H1 (cell line): ENCODE measurements at regions not wholly inside any gene's neighbourhood (a gene's known extent, or its start where the extent isn't known, plus 50 kb on each side); places are given as distances from the start of the nearest gene placed in this dataset.

Experiments used
- CTCF ChIA-PET: fragments of 300-600 bp; sonication (Branson Sonifier 250); formaldehyde crosslinking; loops from one replicate; lab custom pipeline; 2021; ENCODE audit not compliant: partially characterized antibody; lab: Charles Lee
- POLR2A ChIA-PET: fragments of 300-600 bp; sonication (Branson Sonifier 250); formaldehyde crosslinking; loops from one replicate; lab custom pipeline; 2021; ENCODE audit warnings: inconsistent platforms; ENCODE audit not compliant: partially characterized antibody; lab: Charles Lee
- DNase-seq, 2 experiments: peaks; one replicate each; pipeline versions ENCODE4 v3.0.0 to v3.0.0-alpha.2; 2010 to 2022; ENCODE audit warnings: low spot score in 2 of 2, low read depth in 1 of 2, mixed read lengths in 1 of 2
- FAIRE-seq: peaks from 2 replicates; lab custom pipeline; 2011; peaks lifted over from hg19 to GRCh38; lab: Jason Lieb, UNC
- H2AFZ ChIP-seq: 2 replicates; pipeline ENCODE4 v1.8.1; 2012; ENCODE audit warnings: low read length, inconsistent platforms
- H2AK5ac ChIP-seq: 2 replicates; pipeline ENCODE4 v1.6.1; 2013; ENCODE audit warnings: low read depth, low read length
- H2BK120ac ChIP-seq: replicated peaks from 2 replicates; pipeline ENCODE3; 2013; ENCODE audit warnings: low read depth, low read length, inconsistent platforms
- H2BK12ac ChIP-seq: 2 replicates; pipeline ENCODE4 v1.6.1; 2013; ENCODE audit warnings: low read depth, low read length
- H2BK15ac ChIP-seq: 2 replicates; pipeline ENCODE4 v1.6.1; 2013; ENCODE audit warnings: low read length
- H2BK20ac ChIP-seq: 2 replicates; pipeline ENCODE4 v1.6.1; 2013; ENCODE audit warnings: low read length
- H2BK5ac ChIP-seq: 2 replicates; pipeline ENCODE4 v1.6.1; 2013; ENCODE audit warnings: low read depth, low read length
- H3K14ac ChIP-seq: 2 replicates; pipeline ENCODE4 v1.6.1; 2013; ENCODE audit warnings: inconsistent platforms; ENCODE audit not compliant: insufficient read length
- H3K18ac ChIP-seq: 2 replicates; pipeline ENCODE4 v1.6.1; 2013; ENCODE audit warnings: low read length; ENCODE audit errors: extremely low read depth
- H3K23ac ChIP-seq: 2 replicates; pipeline ENCODE4 v1.6.1; 2013; ENCODE audit warnings: inconsistent platforms; ENCODE audit not compliant: insufficient read length
- H3K23me2 ChIP-seq: 2 replicates; pipeline ENCODE4 v1.6.1; 2013; ENCODE audit warnings: low read depth, low read length
- H3K27ac ChIP-seq: 2 replicates; pipeline ENCODE4 v1.6.1; 2011; ENCODE audit warnings: low read depth, low read length, inconsistent platforms
- H3K27me3 ChIP-seq, 4 experiments: replicated peaks in 1 of 4; 1 replicate in 1 of 4; 2 replicates in 3 of 4; pipeline versions ENCODE4 v1.6.1 to v1.8.1; 2011 to 2013; ENCODE audit warnings: low read length in 3 of 4, mild to moderate bottlenecking in 3 of 4, inconsistent platforms in 2 of 4, mixed read lengths in 2 of 4, moderate library complexity in 1 of 4; ENCODE audit not compliant: control insufficient read depth in 3 of 4, insufficient read depth in 3 of 4; ENCODE audit errors: extremely low read depth in 1 of 4
- H3K36me3 ChIP-seq, 4 experiments: 2 replicates each; pipeline versions ENCODE4 v1.6.1 to v1.8.1; 2011 to 2013; ENCODE audit warnings: mild to moderate bottlenecking in 4 of 4, low read length in 3 of 4, moderate library complexity in 2 of 4, control low read depth in 1 of 4, inconsistent platforms in 1 of 4; ENCODE audit not compliant: insufficient read depth in 4 of 4, control insufficient read depth in 2 of 4
- H3K4ac ChIP-seq: replicated peaks from 2 replicates; pipeline ENCODE3; 2013; ENCODE audit warnings: low read length, low read depth, mixed read lengths, inconsistent platforms; ENCODE audit not compliant: insufficient read length
- H3K4me1 ChIP-seq, 4 experiments: replicated peaks in 1 of 4; 1 replicate in 1 of 4; 2 replicates in 3 of 4; pipeline versions ENCODE4 v1.6.1 to v1.8.1; 2011 to 2013; ENCODE audit warnings: low read length in 3 of 4, inconsistent platforms in 2 of 4, mixed read lengths in 1 of 4; ENCODE audit not compliant: insufficient read depth in 4 of 4, control insufficient read depth in 3 of 4
- H3K4me2 ChIP-seq, 2 experiments: 2 replicates each; pipeline versions ENCODE4 v1.6.1 to v1.8.1; 2011 to 2013; ENCODE audit warnings: low read depth in 2 of 2, low read length in 2 of 2, control low read depth in 1 of 2, inconsistent platforms in 1 of 2, mild to moderate bottlenecking in 1 of 2; ENCODE audit not compliant: insufficient read depth in 1 of 2
- H3K4me3 ChIP-seq, 4 experiments: fragments of 200-600, 300-600 bp in 1 of 4; sonication (generic), shearing (Covaris generic), sonication (Bioruptor Twin) in 1 of 4; 2 replicates each; pipeline versions ENCODE4 v1.5.1 to v1.8.1; 2011 to 2016; ENCODE audit warnings: low read length in 4 of 4, low read depth in 3 of 4, control low read depth in 2 of 4, inconsistent platforms in 2 of 4, mild to moderate bottlenecking in 2 of 4, mixed read lengths in 1 of 4, moderate library complexity in 1 of 4; ENCODE audit not compliant: insufficient read depth in 2 of 4; ENCODE audit errors: extremely low read depth in 1 of 4
- H3K56ac ChIP-seq: replicated peaks from 2 replicates; pipeline ENCODE3; 2013; ENCODE audit warnings: low read depth, mild to moderate bottlenecking, mixed read lengths, low read length, inconsistent platforms; ENCODE audit not compliant: insufficient read length
- H3K79me1 ChIP-seq: 2 replicates; pipeline ENCODE4 v1.6.1; 2013; ENCODE audit warnings: low read depth, low read length, control low read depth
- H3K79me2 ChIP-seq, 2 experiments: 2 replicates each; pipeline versions ENCODE4 v1.6.1 to v1.8.1; 2012 to 2013; ENCODE audit warnings: low read length in 2 of 2, mild to moderate bottlenecking in 2 of 2, inconsistent platforms in 1 of 2; ENCODE audit not compliant: insufficient read depth in 2 of 2, control insufficient read depth in 1 of 2
- H3K9ac ChIP-seq, 4 experiments: replicated peaks in 1 of 4; 1 replicate in 1 of 4; 2 replicates in 3 of 4; pipeline versions ENCODE4 v1.6.1 to v1.8.1; 2011 to 2013; ENCODE audit warnings: low read depth in 3 of 4, low read length in 3 of 4, control low read depth in 2 of 4, mild to moderate bottlenecking in 2 of 4, moderate library complexity in 2 of 4, inconsistent platforms in 1 of 4; ENCODE audit errors: extremely low read depth in 1 of 4
- H3K9me3 ChIP-seq, 2 experiments: 2 replicates each; pipeline versions ENCODE4 v1.6.1 to v1.8.1; 2012 to 2013; ENCODE audit warnings: mild to moderate bottlenecking in 2 of 2, moderate library complexity in 2 of 2, control low read depth in 1 of 2, inconsistent platforms in 1 of 2, low read depth in 1 of 2, low read length in 1 of 2, mixed read lengths in 1 of 2; ENCODE audit not compliant: insufficient read depth in 2 of 2
- H4K20me1 ChIP-seq, 2 experiments: replicated peaks in 1 of 2; 2 replicates each; pipeline versions ENCODE3 to v1.8.1; 2011 to 2013; ENCODE audit warnings: inconsistent platforms in 2 of 2, low read length in 2 of 2, mild to moderate bottlenecking in 1 of 2; ENCODE audit not compliant: insufficient read depth in 2 of 2, control insufficient read depth in 1 of 2
- H4K5ac ChIP-seq: 2 replicates; pipeline ENCODE4 v1.6.1; 2013; ENCODE audit warnings: low read length, low read depth, mixed read lengths, inconsistent platforms; ENCODE audit not compliant: insufficient read length
- H4K8ac ChIP-seq: 2 replicates; pipeline ENCODE4 v1.8.0; 2013; ENCODE audit warnings: mild to moderate bottlenecking, moderate library complexity, low read length, inconsistent platforms; ENCODE audit not compliant: insufficient read depth; ENCODE audit errors: extremely low read depth
- H4K91ac ChIP-seq: replicated peaks from 2 replicates; pipeline ENCODE3; 2013; ENCODE audit warnings: low read length, mixed read lengths, inconsistent platforms; ENCODE audit not compliant: insufficient read length
- BACH1 ChIP-seq: IDR thresholded peaks from 2 replicates; pipeline ENCODE4 v1.6.1; 2012; ENCODE audit warnings: low read length, improper control_type of control experiment
- CTCF ChIP-seq, 3 experiments: IDR thresholded peaks; 1 replicate in 2 of 3; 2 replicates in 1 of 3; pipeline versions ENCODE4 v1.5.1 to v1.6.1; 2011; ENCODE audit warnings: low read length in 3 of 3, mild to moderate bottlenecking in 3 of 3, inconsistent platforms in 2 of 3, low read depth in 1 of 3, moderate library complexity in 1 of 3; ENCODE audit not compliant: insufficient read depth in 1 of 3; ENCODE audit errors: control extremely low read depth in 1 of 3
- E2F6 ChIP-seq: IDR thresholded peaks from 2 replicates; pipeline ENCODE4 v1.6.1; 2012; ENCODE audit warnings: inconsistent platforms
- GABPA ChIP-seq: IDR thresholded peaks from 2 replicates; pipeline ENCODE4 v1.6.1; 2011; ENCODE audit warnings: mild to moderate bottlenecking, low read length, moderate library complexity, borderline replicate concordance; ENCODE audit not compliant: insufficient read depth
- HDAC2 ChIP-seq, 2 experiments: fragments of 300-600 bp in 1 of 2; sonication (generic) in 1 of 2; IDR thresholded peaks; 2 replicates each; pipeline ENCODE4 v1.6.1; 2011 to 2012; ENCODE audit warnings: low read depth in 2 of 2, low read length in 2 of 2, mild to moderate bottlenecking in 2 of 2, moderate library complexity in 2 of 2, borderline replicate concordance in 1 of 2, inconsistent platforms in 1 of 2
- HDAC6 ChIP-seq: IDR thresholded peaks from one replicate; pipeline ENCODE4 v1.7.1; 2012; ENCODE audit warnings: low read depth, mild to moderate bottlenecking, inconsistent platforms, low read length, moderate library complexity
- RXRA ChIP-seq: IDR thresholded peaks from 2 replicates; pipeline ENCODE4 v1.6.1; 2011; ENCODE audit warnings: low read depth, mild to moderate bottlenecking, low read length, moderate library complexity; ENCODE audit not compliant: insufficient read depth
- SP4 ChIP-seq: IDR thresholded peaks from 2 replicates; pipeline ENCODE4 v1.6.1; 2012; ENCODE audit warnings: low read length, inconsistent platforms
- SUZ12 ChIP-seq: fragments of 200-600 bp; sonication (generic); IDR thresholded peaks from 2 replicates; pipeline ENCODE4 v1.6.1; 2012; ENCODE audit warnings: mild to moderate bottlenecking, inconsistent platforms, low read length, moderate library complexity, mixed read lengths
- YY1 ChIP-seq: IDR thresholded peaks from 2 replicates; pipeline ENCODE4 v1.6.1; 2011; ENCODE audit warnings: low read depth, mild to moderate bottlenecking, low read length
- WGBS, 2 experiments: shearing (Covaris generic) in 1 of 2; methylation state at CpG; one replicate each; pipeline versions ENCODE4 v1.1.6 to v1.1.7; 2013 to 2015; ENCODE audit warnings: low lambda C conversion rate in 2 of 2, mixed read lengths in 2 of 2, inconsistent platforms in 1 of 2, low coverage in 1 of 2, missing lambda C conversion rate in 1 of 2; ENCODE audit not compliant: insufficient replicate concordance in 2 of 2, insufficient coverage in 1 of 2, insufficient read length in 1 of 2; ENCODE audit errors: extremely low coverage in 1 of 2, missing lambda C conversion rate in 1 of 2; 5-methylcytosine and 5-hydroxymethylcytosine counted together
- TF ChIP-seq, protein P1 (sequence below): IDR thresholded peaks from 2 replicates; pipeline ENCODE4 v1.6.1; 2011; ENCODE audit warnings: low read depth, mild to moderate bottlenecking, low read length; ENCODE audit not compliant: insufficient read depth

GRCh38 chr12:24111616-24112015 lies 162.1 kb upstream of the SOX5 start:
- POLR2A ChIA-PET, result no interaction called here
- no peak for TF ChIP-seq CTCF (IDR thresholded peaks at IDR 0.05; ENCODE audit: control extremely low read depth in 1 of 3, insufficient read depth in 1 of 3, low read depth in 1 of 3, low read length in 3 of 3)
- TF ChIP-seq, protein P1, sequence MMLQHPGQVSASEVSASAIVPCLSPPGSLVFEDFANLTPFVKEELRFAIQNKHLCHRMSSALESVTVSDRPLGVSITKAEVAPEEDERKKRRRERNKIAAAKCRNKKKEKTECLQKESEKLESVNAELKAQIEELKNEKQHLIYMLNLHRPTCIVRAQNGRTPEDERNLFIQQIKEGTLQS, result no peak
- no peak for TF ChIP-seq E2F6
- TF ChIP-seq BACH1, result no peak
- TF ChIP-seq SUZ12, result no peak
- no peak for TF ChIP-seq GABPA
- no peak for TF ChIP-seq RXRA
- TF ChIP-seq HDAC6, result no peak
- no peak for TF ChIP-seq YY1
- TF ChIP-seq SP4, result no peak
- TF ChIP-seq HDAC2 (IDR thresholded peaks at IDR 0.05; ENCODE audit: borderline replicate concordance in 1 of 2, low read depth in 2 of 2, low read length in 2 of 2), result no peak

More at GRCh38 chr12:24111616-24112015, 162.1 kb upstream of the SOX5 start:
- Histone ChIP-seq H2BK12ac (no peak overlapping the region), H3K14ac (no peak overlapping the region), H4K91ac (no peak overlapping the region), H3K56ac (no peak overlapping the region), H2BK15ac (no peak overlapping the region), H3K9ac (no peak overlapping the region), H3K79me1 (no peaks in the 10 kb centered on the region), H3K4me1 (no peaks in the 10 kb centered on the region), H4K20me1 (no peaks in the 10 kb centered on the region), H3K18ac (no peak overlapping the region), H3K4me2 (no peak overlapping the region), H3K9me3 (no peaks in the 10 kb centered on the region), H2BK120ac (no peak overlapping the region), H2BK5ac (no peak overlapping the region), H3K27me3 (no peaks in the 10 kb centered on the region), H3K4ac (no peak overlapping the region), H2BK20ac (no peak overlapping the region), H3K36me3 (no peaks in the 10 kb centered on the region), H4K8ac (no peak overlapping the region), H3K27ac (no peak overlapping the region), H4K5ac (no peak overlapping the region), H2AFZ (no peak overlapping the region), H3K23ac (no peak overlapping the region), H3K4me3 (no peak overlapping the region), H2AK5ac (no peak overlapping the region), H3K23me2 (no peaks in the 10 kb centered on the region), H3K79me2 (no peaks in the 10 kb centered on the region)
- DNase-seq (no peak), FAIRE-seq (no peak)
- WGBS, 2 experiments, result 94 to 100% methylated on average over 1 to 2 of the region's 2 CpGs
- CTCF ChIA-PET, result interaction anchor here (0.6 kb wide), 1 partner anchor 451 kb away, joined by 3 read pairs; no protein-coding TSS in a partner anchor
